T-helper 2 cell treated with Interferon-gamma antibody and Interleukin-4, amounts not matched to agents 100 ng/mL and 5 ng/mL, for 36 hours (primary cell): ENCODE measurements at regions not wholly inside any gene's neighbourhood (a gene's known extent, or its start where the extent isn't known, plus 50 kb on each side); places are given as distances from the start of the nearest gene placed in this dataset.

Experiments
- intact Hi-C: fragments of 100-400 bp; cut with micrococcal nuclease; formaldehyde crosslinking; loops from one replicate; pipeline ENCODE4 v1.15.1; 2023

DNA sequence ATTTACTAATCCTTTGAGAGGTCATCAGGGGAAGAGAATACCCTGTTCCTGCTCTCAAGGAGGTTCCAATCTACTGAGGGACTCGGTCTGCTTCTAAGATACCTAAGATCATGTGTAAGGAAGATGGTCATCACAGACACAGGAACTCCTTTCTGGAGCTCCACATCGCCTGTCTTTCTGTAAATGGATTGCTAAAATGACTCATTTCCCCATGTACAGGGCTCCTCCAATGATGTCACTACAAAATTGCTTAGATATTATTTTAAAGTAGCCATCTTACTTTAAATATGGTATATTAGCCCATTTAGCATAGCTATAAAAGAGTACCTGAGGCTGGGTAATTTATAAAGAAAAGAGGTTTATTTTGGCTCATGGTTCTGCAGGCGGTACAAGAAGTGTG, 206.1 kb upstream of the PROK2 start:
- intact Hi-C loops: no loop called here

DNA sequence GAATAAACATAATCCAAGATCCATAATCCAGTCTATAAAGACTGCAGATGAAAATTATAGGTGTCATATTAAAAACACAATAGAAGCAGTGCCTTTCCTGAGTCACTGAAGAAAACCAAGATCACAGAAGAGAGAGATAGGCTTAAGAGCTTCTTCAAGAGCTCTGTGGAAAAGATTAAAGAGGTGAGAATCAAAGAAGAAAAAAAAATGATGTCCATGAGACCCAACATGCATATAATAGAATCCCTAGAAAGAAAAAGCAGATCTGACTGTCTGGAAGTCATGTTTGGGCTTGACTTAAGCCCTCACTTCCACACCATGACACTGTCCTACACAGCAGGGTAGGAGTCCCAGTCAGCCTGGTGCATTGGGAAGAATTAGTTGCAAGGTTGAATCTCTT, 205.6 kb upstream of the PROK2 start:
- intact Hi-C loops: no loop called here

DNA sequence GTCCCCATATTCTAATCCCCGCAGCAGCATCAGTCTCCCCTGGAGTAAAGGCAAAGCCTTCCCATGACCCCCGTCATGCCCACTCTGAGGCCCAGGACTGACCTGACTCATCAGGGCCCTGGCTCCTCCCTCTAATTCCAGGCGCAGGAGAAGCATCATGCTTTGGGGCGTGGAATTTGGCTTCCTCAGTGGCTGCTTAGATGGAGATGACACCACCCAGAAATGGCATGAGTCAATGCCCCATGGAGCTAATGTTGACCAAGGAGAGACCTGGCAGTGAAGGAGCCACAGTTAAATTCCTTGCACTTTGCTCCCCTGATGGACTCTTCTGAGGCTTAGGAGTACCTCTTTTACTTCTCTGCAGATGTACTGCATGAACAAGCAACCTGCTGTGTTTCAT, 204.2 kb upstream of the PROK2 start:
- intact Hi-C loops: loop anchor here (10.0 kb wide), 1 partner anchor 264 kb away; the partner anchor contains the start of gene EIF4E3

DNA sequence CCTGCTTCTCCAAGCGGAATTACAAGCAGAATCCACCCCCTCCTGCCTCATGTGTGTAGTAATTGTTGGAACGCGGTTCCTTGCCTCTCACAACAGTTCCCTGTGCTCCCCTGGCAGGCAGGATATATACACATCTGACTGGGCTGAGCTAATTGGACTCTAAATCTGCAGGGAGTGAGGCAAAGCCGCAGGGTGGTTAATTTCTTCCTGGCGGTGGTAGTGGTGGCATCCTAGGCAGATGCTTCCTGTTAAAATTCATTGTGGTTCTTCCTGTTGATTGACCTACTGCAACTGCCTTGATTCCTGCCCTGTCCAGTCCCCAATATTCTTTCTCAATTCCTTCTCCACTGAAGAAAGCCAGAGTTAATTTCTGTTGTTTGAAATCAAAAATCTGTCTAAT, 202.9 kb upstream of the PROK2 start:
- intact Hi-C loops: loop anchor here (10.0 kb wide), 1 partner anchor 263 kb away; the partner anchor contains the start of gene EIF4E3

DNA sequence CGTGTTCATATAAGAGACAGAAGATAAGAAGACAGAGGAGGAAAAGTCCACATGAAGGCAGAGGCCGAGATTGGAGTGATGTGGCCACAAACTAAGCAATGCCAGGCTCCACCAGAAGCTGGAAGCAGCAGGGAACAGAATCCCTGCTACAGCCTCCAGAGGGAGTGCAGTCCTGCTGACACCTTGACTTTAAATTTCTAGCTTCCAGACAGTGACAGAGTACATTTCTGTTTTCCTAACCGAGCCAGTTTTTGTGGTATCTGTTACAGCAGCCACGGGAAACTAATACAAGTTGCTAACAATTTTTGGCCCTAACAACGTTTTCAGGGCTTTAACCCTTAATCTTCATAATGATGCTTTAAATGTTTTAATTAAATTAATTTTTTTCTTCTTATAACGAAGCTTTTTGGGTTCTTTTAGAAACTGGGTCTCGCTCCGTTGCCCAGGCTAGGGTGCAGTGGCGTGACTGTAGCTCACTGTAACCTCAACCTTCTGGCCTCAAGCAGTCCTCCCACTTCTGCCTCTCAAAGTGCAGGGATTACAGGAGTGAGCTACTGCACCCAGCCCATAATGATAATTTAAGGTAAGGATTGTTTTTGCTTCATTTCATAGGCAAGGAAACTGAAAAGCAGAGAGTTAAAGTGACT, 202.3 kb upstream of the PROK2 start:
- intact Hi-C loops: loop anchor here (10.0 kb wide), 1 partner anchor 262 kb away; the partner anchor contains the start of gene EIF4E3

DNA sequence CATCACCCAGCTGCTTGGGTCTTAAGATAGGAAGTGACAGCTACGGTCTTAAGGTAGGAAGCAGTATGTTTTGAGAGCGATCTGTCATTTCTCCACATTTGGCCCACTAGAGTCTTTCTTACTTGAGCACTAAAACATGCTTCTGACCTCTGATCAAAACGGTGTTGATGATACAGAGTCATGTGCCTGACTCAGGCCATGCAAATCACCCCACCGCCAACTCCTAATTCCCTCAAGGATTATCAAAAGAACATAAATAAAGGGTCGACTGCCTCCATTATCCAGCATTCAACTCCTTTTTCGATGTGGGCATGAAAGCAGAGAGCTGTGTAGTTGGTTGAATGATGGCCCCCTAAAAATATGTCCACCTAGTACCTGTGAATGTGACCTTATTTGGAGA, 201.7 kb upstream of the PROK2 start:
- intact Hi-C loops: loop anchor here (10.0 kb wide), 1 partner anchor 262 kb away; the partner anchor contains the start of gene EIF4E3

DNA sequence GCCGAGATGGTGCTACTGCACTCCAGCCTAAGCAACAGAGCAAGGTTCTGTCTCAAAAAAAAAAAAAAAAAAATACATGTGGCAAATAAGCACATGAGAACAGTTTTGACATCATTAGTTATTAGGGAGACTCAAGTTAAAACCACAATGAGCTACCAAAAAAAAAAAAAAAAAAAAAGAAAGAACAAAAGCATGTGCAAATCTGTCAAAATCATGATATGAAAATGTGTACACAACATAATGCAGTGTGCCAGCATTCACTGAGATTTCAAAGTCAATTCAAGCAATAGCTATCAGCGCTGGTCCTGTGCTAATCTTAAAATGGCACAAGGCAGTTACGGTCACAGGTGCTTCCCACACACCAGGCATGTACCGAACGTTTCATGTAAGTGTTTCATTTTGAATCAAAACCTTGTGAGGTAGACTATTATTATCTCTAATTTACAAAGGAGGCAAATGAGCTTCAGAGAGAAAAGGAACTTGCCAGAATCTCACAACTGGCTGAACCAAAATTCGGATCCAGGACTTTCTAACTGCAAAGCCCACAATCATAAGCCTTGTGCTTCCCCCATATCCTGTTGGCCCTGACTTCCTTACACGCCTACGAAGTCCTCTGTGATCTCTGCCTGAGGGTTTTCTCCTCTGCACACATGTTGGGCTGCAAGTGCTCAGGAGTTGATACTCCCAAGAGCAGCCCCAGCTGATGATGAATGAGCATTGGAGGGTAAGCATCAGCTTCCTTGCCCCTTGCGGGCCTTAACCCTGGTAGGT, 200.1 kb upstream of the PROK2 start:
- intact Hi-C loops: loop anchor here (10.0 kb wide), 1 partner anchor 260 kb away; the partner anchor contains the start of gene EIF4E3

DNA sequence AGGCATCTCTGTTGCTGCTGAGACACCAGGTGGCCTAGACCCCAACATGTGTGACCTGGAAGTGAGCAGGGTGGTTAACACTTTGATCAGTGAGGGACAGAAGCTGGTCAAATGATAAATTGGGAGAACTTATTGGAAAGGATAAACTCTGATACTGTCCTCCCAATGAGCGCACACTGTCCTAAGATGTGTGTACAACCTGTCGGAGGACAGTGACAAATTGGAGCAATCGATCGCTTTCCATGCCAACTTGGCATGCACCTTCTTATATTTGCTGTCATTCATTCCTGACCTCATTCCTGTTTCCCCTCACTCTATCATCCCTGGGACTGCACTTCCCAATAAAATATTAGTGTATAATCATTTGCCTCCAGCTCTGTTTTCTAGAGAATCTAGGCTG, 198.7 kb upstream of the PROK2 start:
- intact Hi-C loops: loop anchor here (10.0 kb wide), 1 partner anchor 259 kb away; the partner anchor contains the start of gene EIF4E3

DNA sequence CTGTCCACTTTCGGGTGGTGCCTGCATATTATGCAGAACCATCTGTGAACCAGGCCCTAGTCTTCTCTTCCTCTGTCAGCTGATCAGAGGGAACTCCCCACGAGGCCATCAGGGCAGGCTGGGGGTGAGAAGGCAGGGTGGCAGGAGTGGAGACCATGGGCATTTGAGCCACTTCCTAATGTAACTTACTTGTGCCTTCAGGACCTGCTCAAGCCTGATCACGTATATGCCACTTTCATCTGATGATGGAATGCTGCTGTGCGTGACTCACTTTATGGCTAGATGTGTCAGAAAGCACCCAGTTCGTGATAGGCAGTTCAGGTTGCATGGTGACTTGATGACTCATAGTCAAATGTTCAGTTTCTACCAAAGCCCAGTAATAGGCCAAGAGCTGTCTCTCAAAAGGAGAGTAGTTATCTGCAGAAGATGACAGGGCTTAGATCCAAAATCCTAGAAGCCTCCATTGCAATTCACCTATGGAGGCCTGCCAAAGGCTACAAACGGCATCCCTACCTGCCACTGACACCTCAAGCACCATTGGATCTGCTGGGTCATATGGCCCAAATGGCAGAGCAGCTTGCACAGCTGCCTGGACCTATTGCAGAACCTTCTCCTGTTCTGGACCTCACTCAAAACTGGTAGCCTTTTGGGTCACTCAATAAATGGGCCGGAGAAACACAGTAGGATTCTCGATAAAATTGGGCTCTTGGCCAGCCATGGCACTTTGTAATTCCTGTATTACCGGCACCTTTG, 197.7 kb upstream of the PROK2 start:
- intact Hi-C loops: loop anchor here (10.0 kb wide), 1 partner anchor 258 kb away; the partner anchor contains the start of gene EIF4E3

DNA sequence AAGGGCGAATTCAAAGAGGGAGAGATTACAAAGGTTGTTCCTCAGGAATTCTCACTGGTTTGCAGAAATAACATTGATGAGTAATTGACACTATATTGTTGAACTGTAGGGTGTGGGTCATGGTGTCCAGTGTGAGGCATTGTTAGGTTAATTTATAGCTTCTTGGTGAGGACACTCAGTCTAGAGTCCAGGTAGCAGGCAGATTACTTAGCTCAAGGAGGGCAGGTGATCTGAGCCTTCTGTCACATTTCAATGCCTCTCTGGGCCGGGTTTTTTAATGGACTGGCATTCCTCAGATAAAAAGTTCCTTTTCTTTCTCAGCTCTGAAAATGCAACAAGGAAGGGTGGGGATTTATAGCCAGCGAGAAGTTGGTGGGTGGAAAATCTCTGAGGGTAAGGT, 194.2 kb upstream of the PROK2 start:
- intact Hi-C loops: no loop called here

DNA sequence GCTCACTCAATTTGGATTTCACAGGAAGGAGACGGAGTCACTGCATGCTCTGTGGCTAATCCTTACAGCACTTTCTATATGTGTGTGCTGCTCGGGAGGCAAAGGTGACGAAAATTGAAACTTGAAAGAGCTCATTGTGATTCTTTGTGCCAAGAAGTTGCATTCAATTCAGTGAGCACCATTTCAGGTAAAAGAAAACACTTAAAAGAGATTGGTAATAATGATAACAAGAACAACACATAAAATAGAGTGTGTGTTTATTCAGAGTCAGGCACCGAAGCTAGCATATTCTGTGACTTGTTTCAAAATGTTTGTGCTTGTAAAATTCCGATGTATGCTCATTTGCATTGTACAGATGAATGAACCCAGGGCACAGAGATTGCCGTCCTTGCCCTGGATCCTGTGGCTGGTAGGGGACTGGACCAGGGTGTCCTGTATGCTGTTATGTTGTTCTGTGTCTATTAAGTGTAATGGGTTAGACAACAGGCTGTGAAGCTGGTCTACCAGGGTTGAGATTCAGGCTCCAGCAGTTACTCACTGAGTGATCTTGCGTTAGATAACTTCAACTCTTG, 193.3 kb upstream of the PROK2 start:
- intact Hi-C loops: no loop called here

DNA sequence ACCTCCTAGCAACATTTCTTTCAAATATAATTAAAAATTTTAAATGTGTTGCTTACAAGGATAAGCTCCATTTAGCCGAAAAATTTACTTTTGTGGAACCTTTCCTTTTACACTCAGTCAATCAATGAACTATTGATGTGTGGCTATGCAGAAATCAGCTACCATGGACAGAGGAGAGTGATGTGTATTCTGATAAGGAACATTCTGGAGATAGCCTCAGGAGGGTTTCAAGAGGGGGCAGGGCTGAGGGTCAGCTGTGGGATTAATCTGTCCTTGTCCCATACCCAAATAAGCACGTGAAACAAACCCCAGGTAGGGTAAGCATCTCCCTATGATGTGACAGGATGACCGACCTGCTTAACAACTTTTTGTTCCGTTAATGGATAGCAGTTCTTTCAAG, 192.6 kb upstream of the PROK2 start:
- intact Hi-C loops: no loop called here

DNA sequence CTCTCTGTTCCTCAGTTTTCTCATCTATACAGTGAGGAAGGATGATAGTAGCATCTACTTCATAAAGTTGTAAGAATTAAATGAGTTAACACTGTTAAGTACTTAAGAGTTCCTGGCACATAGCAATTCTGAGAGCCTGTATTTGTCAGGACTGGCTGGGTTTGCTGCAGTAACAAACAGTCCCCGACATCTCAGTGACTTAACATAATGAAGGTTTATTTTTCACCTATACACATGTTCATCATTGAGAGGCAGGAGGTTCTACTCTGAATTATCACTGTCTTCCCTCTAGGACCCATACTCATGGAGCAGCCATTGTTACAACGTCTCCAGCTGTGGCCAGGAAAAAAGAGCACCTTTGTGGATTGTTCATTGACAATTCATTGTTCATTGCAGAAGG, 190.6 kb upstream of the PROK2 start:
- intact Hi-C loops: no loop called here

DNA sequence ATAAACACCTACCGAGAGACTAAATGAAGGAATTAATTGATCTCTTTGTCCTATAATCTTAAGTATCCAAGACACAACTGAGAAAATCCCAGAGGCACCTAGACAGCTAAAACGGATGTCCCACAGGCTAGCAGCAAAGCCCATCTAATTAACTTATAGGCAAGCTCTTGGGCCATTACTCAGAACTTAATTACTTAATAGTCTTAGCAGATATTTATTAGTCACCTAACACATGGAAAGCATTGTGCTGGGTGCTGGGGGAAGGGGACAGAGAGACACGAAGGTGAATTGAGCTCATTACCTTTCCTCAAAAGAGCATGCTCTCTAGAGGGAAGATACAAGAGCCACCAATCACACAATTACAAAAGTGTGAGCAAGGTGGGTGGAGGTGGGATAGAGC, 189.8 kb upstream of the PROK2 start:
- intact Hi-C loops: no loop called here

DNA sequence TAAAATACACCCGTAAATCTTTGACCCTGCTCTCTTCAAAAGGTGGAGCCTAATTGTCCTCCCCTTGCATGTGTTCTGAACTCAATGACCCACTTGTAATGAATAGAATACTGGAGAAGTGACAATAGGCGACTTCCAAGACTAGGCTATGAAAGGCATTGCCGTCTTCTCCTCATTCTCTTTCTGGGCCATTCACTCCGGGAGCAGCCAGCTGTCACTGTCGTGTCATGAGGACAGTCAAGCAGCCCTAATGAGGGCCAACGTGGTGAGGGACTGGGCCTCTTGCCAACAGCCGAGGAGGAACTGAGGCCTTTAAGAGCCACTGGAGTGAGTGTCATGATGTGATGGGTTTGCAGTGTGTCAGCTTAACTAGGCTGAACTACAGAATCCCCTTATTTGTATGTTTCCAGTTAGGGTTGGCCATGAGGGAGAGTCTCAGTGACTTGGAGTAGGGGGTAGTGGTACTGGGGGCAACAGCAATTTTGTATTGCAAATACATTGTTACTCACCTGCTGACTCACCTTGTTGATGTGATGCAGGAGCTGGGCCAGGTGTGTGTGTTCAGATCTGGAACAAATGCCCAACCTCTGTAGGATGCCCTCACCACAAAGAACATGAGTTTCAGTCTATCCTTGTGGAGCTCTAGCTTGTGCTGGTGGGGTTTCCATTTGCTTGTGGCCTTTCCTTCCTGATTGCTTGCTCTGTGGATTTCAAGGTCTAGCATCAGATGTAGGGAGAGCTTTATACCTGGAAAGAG, 188.5 kb upstream of the PROK2 start:
- intact Hi-C loops: no loop called here

DNA sequence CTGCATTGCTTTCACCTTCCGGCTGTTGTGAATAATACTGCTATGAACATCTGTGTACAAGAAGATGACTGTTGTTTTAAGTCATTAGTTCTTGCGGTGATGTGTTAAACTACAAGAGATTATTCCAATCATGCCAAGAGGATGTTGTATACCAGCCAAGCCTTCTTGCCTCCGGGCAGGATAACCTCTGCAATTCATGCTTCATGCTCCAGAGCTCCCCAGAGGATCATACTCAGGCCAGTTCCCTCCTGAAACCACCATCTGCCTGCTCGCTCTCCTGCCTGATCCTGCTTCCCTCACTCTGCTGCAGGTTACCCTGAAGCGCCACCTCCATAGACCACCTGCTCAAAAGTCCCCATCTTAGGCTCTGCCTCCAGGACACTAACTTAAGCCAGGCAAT, 187.1 kb upstream of the PROK2 start:
- intact Hi-C loops: no loop called here

DNA sequence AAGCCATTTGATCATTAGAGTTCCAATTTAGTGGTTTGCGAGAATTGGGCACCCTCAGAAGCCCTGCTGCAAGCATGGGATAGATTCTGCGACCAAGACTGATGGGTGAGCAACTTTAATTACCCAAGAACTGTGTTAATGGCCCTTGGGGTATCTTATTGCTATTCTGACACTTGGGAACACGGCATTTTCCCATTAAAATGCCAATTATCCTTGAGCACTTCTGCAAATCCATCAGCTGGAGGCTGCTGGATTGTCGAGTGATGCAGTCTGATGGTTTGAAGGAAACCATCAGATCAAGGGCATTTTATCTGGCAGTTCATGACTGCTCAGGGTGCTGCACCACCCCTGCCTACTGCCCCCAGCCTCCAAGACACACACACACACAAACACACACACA, 183.6 kb upstream of the PROK2 start:
- intact Hi-C loops: no loop called here

DNA sequence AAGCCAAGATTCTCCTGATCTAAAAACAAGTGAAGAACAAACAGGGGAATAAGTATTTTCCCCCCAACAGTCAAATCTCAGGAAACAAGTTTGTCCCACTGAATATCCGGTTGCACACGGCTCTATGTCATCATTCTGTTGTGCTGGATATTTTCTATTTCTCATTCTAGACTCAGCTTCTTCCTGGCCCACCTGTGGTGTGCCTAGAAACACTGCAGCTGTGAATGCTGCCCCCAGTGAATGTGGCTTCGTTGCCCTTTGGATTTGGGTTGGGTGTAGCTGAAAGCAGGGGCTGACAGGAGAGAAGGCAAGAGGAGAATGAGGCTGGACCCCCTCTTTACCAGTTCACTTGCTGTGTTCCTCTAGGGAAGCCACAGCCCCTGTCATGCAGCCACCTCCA, 181.2 kb upstream of the PROK2 start:
- intact Hi-C loops: no loop called here

DNA sequence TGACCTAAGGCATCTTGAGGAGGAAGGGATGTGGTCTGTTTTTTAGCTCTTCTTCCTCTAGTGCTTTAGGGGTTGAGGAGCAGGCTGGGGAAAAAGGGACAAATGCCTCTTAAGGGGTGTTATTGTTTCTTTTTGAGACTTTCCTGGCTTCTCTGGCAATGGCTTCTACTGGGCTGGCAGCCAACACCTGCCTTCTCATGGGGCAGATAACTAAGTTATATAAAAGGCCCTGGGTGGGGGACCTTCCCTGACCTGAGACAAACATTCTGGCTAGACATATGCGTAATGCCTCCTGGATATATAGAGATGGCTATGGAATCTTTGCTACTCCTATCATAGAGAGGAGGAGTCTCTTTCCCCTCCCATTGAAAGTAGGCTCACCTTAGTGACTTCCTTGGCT, 179.2 kb upstream of the PROK2 start:
- intact Hi-C loops: no loop called here

DNA sequence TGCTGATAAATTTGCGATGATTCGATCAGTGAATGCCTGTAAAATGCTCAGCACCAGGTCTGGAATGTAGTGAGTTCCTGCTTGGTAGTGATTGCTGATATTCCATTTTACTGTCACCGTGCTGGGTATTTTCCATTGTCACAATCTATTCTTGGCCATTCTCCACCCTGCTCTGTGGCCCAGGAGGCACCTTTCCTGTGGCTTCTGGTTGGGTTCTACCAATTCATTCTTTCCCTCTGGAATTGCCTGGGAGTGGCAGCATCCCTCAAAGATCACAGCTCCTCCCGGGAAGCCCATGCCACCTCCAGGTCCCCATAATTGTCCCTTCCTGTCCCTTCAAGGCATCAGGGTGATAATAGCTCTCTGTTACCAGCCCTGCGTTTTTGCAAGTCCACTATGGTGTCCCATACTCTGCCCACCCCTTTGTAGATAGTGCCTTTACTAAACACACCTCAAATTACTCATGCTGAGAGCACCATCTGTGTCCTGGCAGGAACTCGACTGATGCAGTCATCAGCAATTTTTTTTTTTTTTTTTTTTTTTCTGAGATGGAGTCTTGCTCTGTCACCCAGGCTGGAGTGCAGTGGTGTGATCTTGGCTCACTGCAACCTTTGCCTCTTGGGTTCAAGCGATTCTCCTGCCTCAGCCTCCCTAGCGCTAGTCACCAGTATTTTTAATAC, 177.8 kb upstream of the PROK2 start:
- intact Hi-C loops: no loop called here
